Tibial artery (tissue), 4 donors: ENCODE measurements at regions not wholly inside any gene's neighbourhood (a gene's known extent, or its start where the extent isn't known, plus 50 kb on each side); places are given as distances from the start of the nearest gene placed in this dataset.

ENCODE experiments used
- DNase-seq, 2 donors: peaks; one replicate each; pipeline ENCODE4 v3.0.0-alpha.2; 2019
- H3K27ac ChIP-seq, 2 donors: fragments of 200-600 bp; sonication (generic) in 1 of 2; 1 replicate in 1 of 2; 2 replicates in 1 of 2; pipeline ENCODE4 v1.5.1; 2018 to 2019; ENCODE audit warnings: mild to moderate bottlenecking in 1 of 2
- H3K27me3 ChIP-seq, 2 donors: fragments of 200-600 bp; sonication (generic) in 1 of 2; one replicate each; pipeline versions ENCODE4 v1.5.1 to v1.6.0; 2016 to 2019
- H3K36me3 ChIP-seq, 3 donors: fragments of 200-600 bp; sonication (generic) in 2 of 3; one replicate each; pipeline ENCODE4 v1.5.1; 2016 to 2019; ENCODE audit warnings: mild to moderate bottlenecking in 2 of 3
- H3K4me1 ChIP-seq, 4 donors: fragments of 200-600 bp; sonication (generic) in 2 of 4; 1 replicate in 3 of 4; 2 replicates in 1 of 4; pipeline ENCODE4 v1.5.1; 2016 to 2019
- H3K4me3 ChIP-seq, 2 donors: fragments of 200-600 bp; sonication (generic) in 1 of 2; 1 replicate in 1 of 2; 2 replicates in 1 of 2; pipeline ENCODE4 v1.5.1; 2018 to 2019; ENCODE audit warnings: mild to moderate bottlenecking in 2 of 2
- H3K9me3 ChIP-seq, 3 donors: fragments of 200-600 bp; sonication (generic) in 1 of 3; one replicate each; pipeline ENCODE4 v1.5.1; 2016 to 2019
- intact Hi-C: fragments of 100-400 bp; cut with DNase I; formaldehyde crosslinking; loops from one replicate; pipeline ENCODE4 v1.15.0; 2023; ENCODE audit warnings: low total_unique reads
- TF ChIP-seq, protein P1 (sequence below), 2 experiments: fragments of 200-600 bp in 1 of 2; fragments of 450-650 bp in 1 of 2; IDR thresholded peaks; one replicate each; pipeline ENCODE4 v1.5.1; 2017 to 2019; ENCODE audit warnings: antibody characterized with exemption in 2 of 2, mild to moderate bottlenecking in 1 of 2, moderate library complexity in 1 of 2

DNA sequence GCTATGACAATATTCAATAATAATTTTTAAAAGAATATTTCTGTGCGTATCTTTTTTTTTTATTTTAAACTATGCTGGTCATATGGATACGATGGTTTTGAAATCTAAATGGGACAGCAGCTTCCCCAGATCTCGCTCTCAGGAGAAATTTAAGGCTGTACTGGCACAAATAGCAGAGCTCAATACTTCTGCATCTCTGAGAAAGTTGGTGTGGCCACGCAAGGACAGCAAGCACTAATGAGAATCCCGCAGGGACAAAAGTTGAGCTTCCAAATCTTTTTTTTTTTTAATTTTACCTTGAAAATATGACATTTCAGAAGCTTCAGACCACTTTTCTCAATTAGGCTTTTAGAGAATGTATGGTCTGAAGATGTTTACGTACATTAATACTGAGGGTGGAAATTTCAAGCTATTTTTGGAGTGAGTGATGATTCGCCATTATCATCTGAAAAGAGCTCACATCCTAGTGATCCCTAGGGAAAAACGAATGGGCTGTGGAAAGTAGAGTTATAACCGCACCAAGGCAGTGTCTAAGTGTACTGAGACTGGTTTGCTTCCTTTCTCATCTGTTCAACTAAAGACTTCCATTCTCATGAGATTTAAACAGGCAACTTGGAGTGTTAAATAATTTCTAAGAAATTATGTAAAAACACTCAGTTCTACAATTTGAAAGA lies 840.0 kb downstream of the C6orf118 start:
- Histone ChIP-seq H3K36me3 (no peaks in the 10 kb centered on the region), H3K27ac (no peak overlapping the region), H3K27me3 (no peaks in the 10 kb centered on the region), H3K4me3 (no peak overlapping the region), H3K4me1 (no peaks in the 10 kb centered on the region), H3K9me3 (no peaks in the 10 kb centered on the region)
- TF ChIP-seq, protein P1, sequence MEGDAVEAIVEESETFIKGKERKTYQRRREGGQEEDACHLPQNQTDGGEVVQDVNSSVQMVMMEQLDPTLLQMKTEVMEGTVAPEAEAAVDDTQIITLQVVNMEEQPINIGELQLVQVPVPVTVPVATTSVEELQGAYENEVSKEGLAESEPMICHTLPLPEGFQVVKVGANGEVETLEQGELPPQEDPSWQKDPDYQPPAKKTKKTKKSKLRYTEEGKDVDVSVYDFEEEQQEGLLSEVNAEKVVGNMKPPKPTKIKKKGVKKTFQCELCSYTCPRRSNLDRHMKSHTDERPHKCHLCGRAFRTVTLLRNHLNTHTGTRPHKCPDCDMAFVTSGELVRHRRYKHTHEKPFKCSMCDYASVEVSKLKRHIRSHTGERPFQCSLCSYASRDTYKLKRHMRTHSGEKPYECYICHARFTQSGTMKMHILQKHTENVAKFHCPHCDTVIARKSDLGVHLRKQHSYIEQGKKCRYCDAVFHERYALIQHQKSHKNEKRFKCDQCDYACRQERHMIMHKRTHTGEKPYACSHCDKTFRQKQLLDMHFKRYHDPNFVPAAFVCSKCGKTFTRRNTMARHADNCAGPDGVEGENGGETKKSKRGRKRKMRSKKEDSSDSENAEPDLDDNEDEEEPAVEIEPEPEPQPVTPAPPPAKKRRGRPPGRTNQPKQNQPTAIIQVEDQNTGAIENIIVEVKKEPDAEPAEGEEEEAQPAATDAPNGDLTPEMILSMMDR (IDR thresholded peaks at IDR 0.05) = no peak
- intact Hi-C loops = no loop called here
- no peak for DNase-seq

DNA sequence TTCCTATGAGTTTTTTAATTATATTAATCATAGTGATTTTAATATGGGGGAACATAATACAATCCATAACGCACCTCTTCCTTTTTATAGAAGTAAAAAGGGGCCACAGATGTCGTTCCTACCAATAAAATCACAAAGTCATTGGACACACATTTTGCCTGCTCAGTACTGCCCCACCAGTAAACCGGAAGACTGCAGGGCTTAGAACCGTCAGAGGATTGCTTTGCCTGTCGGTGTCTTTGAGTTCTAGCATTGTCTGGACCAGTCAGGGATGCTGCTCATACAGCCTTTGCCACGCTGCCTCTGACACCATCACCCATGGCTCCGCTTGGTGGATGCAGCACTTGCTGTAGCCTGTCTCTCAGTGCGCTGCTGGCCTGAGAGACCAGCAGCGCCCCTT lies 853.6 kb downstream of the C6orf118 start:
- TF ChIP-seq, protein P1 (IDR thresholded peaks at IDR 0.05) = no peak
- Histone ChIP-seq H3K27ac (no peak overlapping the region), H3K4me1 (no peaks in the 10 kb centered on the region), H3K27me3 (no peaks in the 10 kb centered on the region), H3K4me3 (no peak overlapping the region), H3K36me3 (no peaks in the 10 kb centered on the region), H3K9me3 (no peaks in the 10 kb centered on the region)
- intact Hi-C loops = no loop called here
- no peak for DNase-seq

DNA sequence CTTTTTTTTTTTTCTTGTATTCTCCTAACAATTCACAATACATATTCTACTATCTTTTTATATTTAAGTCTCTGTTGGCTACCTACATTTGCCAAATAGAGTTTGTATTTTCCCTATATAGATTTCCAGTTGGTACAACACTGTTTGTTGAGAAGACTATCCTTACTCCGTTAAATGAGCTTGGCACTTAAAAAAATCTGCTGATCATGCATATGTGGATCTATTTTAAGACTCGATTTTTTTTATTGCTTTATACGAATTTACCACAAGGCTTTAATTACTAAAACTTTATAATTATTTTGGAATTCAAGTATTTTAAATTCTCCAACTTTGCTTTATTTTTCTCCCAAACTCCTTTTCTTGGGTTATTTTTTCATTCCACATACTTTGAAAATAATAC lies 855.6 kb downstream of the C6orf118 start:
- Histone ChIP-seq H3K36me3 (no peaks in the 10 kb centered on the region), H3K27ac (no peak overlapping the region), H3K9me3 (no peaks in the 10 kb centered on the region), H3K27me3 (no peaks in the 10 kb centered on the region), H3K4me3 (no peak overlapping the region), H3K4me1 (no peaks in the 10 kb centered on the region)
- TF ChIP-seq, protein P1 (IDR thresholded peaks at IDR 0.05) = no peak
- intact Hi-C loops = no loop called here
- DNase-seq = no peak

DNA sequence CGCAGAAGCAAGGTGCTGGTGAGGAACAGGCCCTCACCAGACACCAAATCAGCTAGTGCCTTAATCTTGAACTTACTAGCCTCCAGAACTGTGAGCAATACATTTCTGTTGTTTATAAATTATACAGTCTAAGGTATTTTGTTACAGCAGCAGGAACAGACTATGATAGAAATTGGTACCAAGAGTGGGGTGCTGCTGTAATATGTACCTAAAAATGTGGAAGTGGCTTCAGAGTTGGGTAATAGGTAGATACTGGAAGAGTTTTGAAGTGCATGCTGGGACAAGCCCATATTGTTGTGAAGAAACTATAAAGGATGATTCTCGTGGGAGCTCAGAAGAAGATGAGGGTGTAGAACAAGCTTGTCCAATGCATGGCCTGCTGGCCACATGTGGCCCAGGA lies 866.8 kb downstream of the C6orf118 start:
- Histone ChIP-seq H3K27me3 (no peaks in the 10 kb centered on the region), H3K9me3 (peaks cover 0 to 5% (median 0%) of the 10 kb centered on the region in 3 donors), H3K4me3 (no peak overlapping the region), H3K36me3 (no peaks in the 10 kb centered on the region), H3K27ac (no peak overlapping the region), H3K4me1 (no peaks in the 10 kb centered on the region)
- intact Hi-C loops = no loop called here
- DNase-seq = no peak
- TF ChIP-seq, protein P1 (IDR thresholded peaks at IDR 0.05) = no peak

DNA sequence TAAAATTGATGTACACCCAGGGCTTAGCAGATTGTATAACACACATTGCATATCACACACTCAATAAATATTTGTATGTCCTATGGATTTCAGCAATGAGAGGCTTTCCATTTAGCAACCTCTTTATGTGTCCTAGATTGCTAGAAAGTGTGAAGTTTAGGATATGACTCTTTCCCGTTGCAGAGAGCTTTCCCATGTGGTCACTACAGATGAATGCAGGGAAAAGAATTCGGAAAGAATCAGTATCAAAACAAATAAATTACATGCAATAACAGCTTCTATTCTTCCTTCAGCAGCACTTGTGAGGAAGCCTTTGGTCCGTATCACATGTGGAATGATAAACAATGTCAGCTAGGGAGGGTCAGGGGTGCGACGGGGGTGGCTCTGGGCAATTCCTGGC lies 870.1 kb downstream of the C6orf118 start:
- Histone ChIP-seq H3K36me3 (no peaks in the 10 kb centered on the region), H3K9me3 (peaks cover 0 to 5% (median 0%) of the 10 kb centered on the region in 3 donors), H3K4me3 (no peak overlapping the region), H3K27me3 (no peaks in the 10 kb centered on the region), H3K4me1 (no peaks in the 10 kb centered on the region), H3K27ac (no peak overlapping the region)
- no peak for DNase-seq
- intact Hi-C loops = no loop called here
- TF ChIP-seq, protein P1 (IDR thresholded peaks at IDR 0.05) = no peak

DNA sequence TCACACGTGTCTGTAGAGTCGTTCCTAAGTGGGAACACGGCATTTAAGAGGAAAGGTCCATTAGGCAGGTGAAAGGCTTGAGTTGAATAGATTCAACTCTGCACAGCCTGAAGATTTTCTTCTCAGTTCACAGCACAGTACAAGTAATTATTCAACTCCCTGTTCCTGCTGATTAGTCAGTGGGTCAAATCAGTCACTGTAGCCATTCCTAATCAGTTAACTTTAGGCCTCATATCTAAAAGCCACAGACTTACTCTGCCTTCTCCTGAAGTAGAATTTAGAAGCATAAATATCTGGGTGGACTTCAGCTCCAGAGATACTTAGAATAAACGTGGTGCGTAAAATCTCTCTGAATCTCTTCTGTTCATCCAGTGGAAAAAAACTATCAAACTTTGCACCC lies 872.4 kb downstream of the C6orf118 start:
- H3K36me3 ChIP-seq = no peaks in the 10 kb centered on the region
- no peaks in the 10 kb centered on the region for H3K9me3 ChIP-seq
- DNase-seq = no peak
- TF ChIP-seq, protein P1 (IDR thresholded peaks at IDR 0.05) = no peak
- intact Hi-C loops = no loop called here
- no peaks in the 10 kb centered on the region for H3K27me3 ChIP-seq
- H3K4me3 ChIP-seq = no peak overlapping the region
- H3K27ac ChIP-seq = no peak overlapping the region
- no peaks in the 10 kb centered on the region for H3K4me1 ChIP-seq
